ENCODE measurements at regions not wholly inside any gene's neighbourhood (a gene's known extent, or its start where the extent isn't known, plus 50 kb on each side); places are given as distances from the start of the nearest gene placed in this dataset.

DNA sequence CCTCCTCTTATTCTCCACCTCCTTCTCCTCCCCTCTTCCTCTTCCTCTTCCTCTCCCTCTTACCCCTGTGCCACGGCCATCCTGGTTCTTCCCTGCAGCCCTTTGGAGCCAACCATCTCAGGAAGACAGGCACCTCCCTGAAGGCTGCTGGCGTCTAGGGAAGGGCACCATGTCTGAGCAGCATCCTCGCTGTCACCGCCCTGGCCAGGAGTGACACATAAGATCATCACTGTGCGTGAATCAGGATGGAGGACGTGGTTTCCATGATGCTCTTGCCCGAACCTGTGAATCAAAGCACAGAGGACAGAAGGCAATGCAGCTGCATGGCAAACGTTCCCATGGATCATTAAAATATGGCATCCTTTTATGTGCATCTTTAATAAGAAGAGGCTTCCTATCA lies 236.0 kb downstream of the SH3BP4 start:
- CTCF ChIA-PET (ENCODE audit: partially characterized antibody): interaction anchor here (0.8 to 1.2 kb wide), 2 partner anchors 10 to 51 kb away, joined by 3 read pairs; no protein-coding TSS in a partner anchor
- H2AK5ac ChIP-seq (ENCODE audit: low read depth, low read length): no peak overlapping the region
- H2BK15ac ChIP-seq (ENCODE audit: low read length): no peak overlapping the region
- H2BK12ac ChIP-seq (ENCODE audit: low read depth, low read length): no peak overlapping the region
- H3K36me3 ChIP-seq (ENCODE audit: control insufficient read depth in 2 of 4, insufficient read depth in 4 of 4, low read length in 3 of 4): no peaks in the 10 kb centered on the region
- no peak overlapping the region for H4K8ac ChIP-seq (ENCODE audit: extremely low read depth, insufficient read depth, low read length)
- H3K23me2 ChIP-seq (ENCODE audit: low read depth, low read length): no peaks in the 10 kb centered on the region
- no peaks in the 10 kb centered on the region for H4K20me1 ChIP-seq (replicated peaks in 1 of 2; ENCODE audit: control insufficient read depth in 1 of 2, insufficient read depth in 2 of 2, low read length in 2 of 2)
- no peak overlapping the region for H3K23ac ChIP-seq (ENCODE audit: insufficient read length)
- H3K4me1 ChIP-seq (replicated peaks in 1 of 4; ENCODE audit: control insufficient read depth in 3 of 4, insufficient read depth in 4 of 4, low read length in 3 of 4): no peaks in the 10 kb centered on the region
- H2AFZ ChIP-seq (ENCODE audit: low read length): no peak overlapping the region
- DNase-seq (ENCODE audit: low read depth in 1 of 2, low spot score in 2 of 2) (no peak), FAIRE-seq (no peak)
- H3K18ac ChIP-seq (ENCODE audit: extremely low read depth, low read length): no peak overlapping the region
- H3K56ac ChIP-seq (replicated peaks; ENCODE audit: insufficient read length, low read depth, low read length): no peak overlapping the region
- no peak overlapping the region for H3K27ac ChIP-seq (ENCODE audit: low read depth, low read length)
- no peak overlapping the region for H3K4me2 ChIP-seq (ENCODE audit: insufficient read depth in 1 of 2, low read depth in 2 of 2, low read length in 2 of 2)
- H2BK20ac ChIP-seq (ENCODE audit: low read length): no peak overlapping the region
- no peak overlapping the region for H4K91ac ChIP-seq (replicated peaks; ENCODE audit: insufficient read length, low read length)
- no peaks in the 10 kb centered on the region for H3K79me2 ChIP-seq (ENCODE audit: control insufficient read depth in 1 of 2, insufficient read depth in 2 of 2, low read length in 2 of 2)
- POLR2A ChIA-PET (ENCODE audit: partially characterized antibody): no interaction called here
- no peak overlapping the region for H3K4me3 ChIP-seq (ENCODE audit: extremely low read depth in 1 of 4, insufficient read depth in 2 of 4, low read depth in 3 of 4, low read length in 4 of 4)
- no peaks in the 10 kb centered on the region for H3K27me3 ChIP-seq (replicated peaks in 1 of 4; ENCODE audit: control insufficient read depth in 3 of 4, extremely low read depth in 1 of 4, insufficient read depth in 3 of 4, low read length in 3 of 4)
- no peaks in the 10 kb centered on the region for H3K79me1 ChIP-seq (ENCODE audit: low read depth, low read length)
- H3K14ac ChIP-seq (ENCODE audit: insufficient read length): no peak overlapping the region
- H3K4ac ChIP-seq (replicated peaks; ENCODE audit: insufficient read length, low read depth, low read length): no peak overlapping the region
- 96% methylated on average over 8 of the region's 8 CpGs; no CpG with 5 or more reads in 1 of the 2 experiments for WGBS, 2 experiments (ENCODE audit: extremely low coverage in 1 of 2, insufficient coverage in 1 of 2, insufficient read length in 1 of 2, insufficient replicate concordance in 2 of 2, low coverage in 1 of 2, low lambda C conversion rate in 2 of 2, missing lambda C conversion rate in 1 of 2)
- no peak for TF ChIP-seq BRCA1 (IDR thresholded peaks at IDR 0.05; ENCODE audit: low read depth, low read length)
- no peak for TF ChIP-seq SAP30 (IDR thresholded peaks at IDR 0.05; ENCODE audit: insufficient read depth, insufficient replicate concordance, low read length)
- TF ChIP-seq PHF8 (conservative IDR thresholded peaks at IDR 0.05; ENCODE audit: low read depth, low read length): no peak
- TF ChIP-seq MAFK (IDR thresholded peaks at IDR 0.05; ENCODE audit: low read depth, low read length): no peak
- TF ChIP-seq SRF (IDR thresholded peaks at IDR 0.05; ENCODE audit: low read depth, low read length): no peak
- no peak for TF ChIP-seq BCL11A (IDR thresholded peaks at IDR 0.05; ENCODE audit: low read depth in 2 of 2, low read length in 2 of 2)
- no peak for TF ChIP-seq SP2 (IDR thresholded peaks at IDR 0.05; ENCODE audit: low read length)
- H3K9me3 ChIP-seq (ENCODE audit: insufficient read depth in 2 of 2, low read depth in 1 of 2, low read length in 1 of 2): no peaks in the 10 kb centered on the region
- H3K9ac ChIP-seq (replicated peaks in 1 of 4; ENCODE audit: extremely low read depth in 1 of 4, low read depth in 3 of 4, low read length in 3 of 4): no peak overlapping the region
- no peak overlapping the region for H4K5ac ChIP-seq (ENCODE audit: insufficient read length, low read depth, low read length)
- no peak overlapping the region for H2BK5ac ChIP-seq (ENCODE audit: low read depth, low read length)
- no peak overlapping the region for H2BK120ac ChIP-seq (replicated peaks; ENCODE audit: low read depth, low read length)
